Kidney epithelial cell (primary cell): ENCODE measurements at regions not wholly inside any gene's neighbourhood (a gene's known extent, or its start where the extent isn't known, plus 50 kb on each side); places are given as distances from the start of the nearest gene placed in this dataset.

Experiments
- DNase-seq: peaks from one replicate; pipeline ENCODE4 v3.0.0-alpha.2; 2010; ENCODE audit warnings: low read depth
- H3K27me3 ChIP-seq: 2 replicates; pipeline ENCODE4 v1.6.0; 2011; ENCODE audit warnings: low read length; ENCODE audit not compliant: control insufficient read depth, insufficient read depth
- H3K36me3 ChIP-seq: 2 replicates; pipeline ENCODE4 v1.5.1; 2011; ENCODE audit warnings: low read length; ENCODE audit not compliant: control insufficient read depth, insufficient read depth
- H3K4me3 ChIP-seq: 2 replicates; pipeline ENCODE4 v1.5.1; 2011; ENCODE audit warnings: low read depth, mild to moderate bottlenecking, control low read depth, low read length
- CTCF ChIP-seq: IDR thresholded peaks from 2 replicates; pipeline ENCODE4 v1.5.1; 2011; ENCODE audit warnings: mild to moderate bottlenecking, moderate library complexity, low read length, control low read depth, inconsistent platforms; ENCODE audit not compliant: insufficient read depth, poor library complexity, severe bottlenecking

GRCh38 chr3:17931131-17931530, 188.7 kb upstream of the TBC1D5 start:
- H3K4me3 ChIP-seq: no peak overlapping the region
- no peak for DNase-seq
- no peaks in the 10 kb centered on the region for H3K27me3 ChIP-seq
- no peaks in the 10 kb centered on the region for H3K36me3 ChIP-seq
- no peak for TF ChIP-seq CTCF

GRCh38 chr3:17928502-17929145, 186.2 kb upstream of the TBC1D5 start:
- no peak for DNase-seq
- Histone ChIP-seq H3K36me3 (no peaks in the 10 kb centered on the region), H3K27me3 (no peaks in the 10 kb centered on the region), H3K4me3 (no peak overlapping the region)
- TF ChIP-seq CTCF: no peak

- no peak for DNase-seq
- no peak for TF ChIP-seq CTCF
- no peaks in the 10 kb centered on the region for H3K36me3 ChIP-seq
- no peaks in the 10 kb centered on the region for H3K27me3 ChIP-seq
- H3K4me3 ChIP-seq: no peak overlapping the region
Measured at GRCh38 chr3:17927036-17927435, 184.6 kb upstream of the TBC1D5 start.

GRCh38 chr3:17915341-17915740, 172.9 kb upstream of the TBC1D5 start:
- DNase-seq: no peak
- Histone ChIP-seq H3K36me3 (no peaks in the 10 kb centered on the region), H3K4me3 (no peak overlapping the region), H3K27me3 (no peaks in the 10 kb centered on the region)
- TF ChIP-seq CTCF: no peak

- Histone ChIP-seq H3K36me3 (no peaks in the 10 kb centered on the region), H3K4me3 (no peak overlapping the region), H3K27me3 (no peaks in the 10 kb centered on the region)
- DNase-seq: no peak
- no peak for TF ChIP-seq CTCF
Measured at GRCh38 chr3:17913359-17913758, 170.9 kb upstream of the TBC1D5 start.
